ENCODE measurements at regions not wholly inside any gene's neighbourhood (a gene's known extent, or its start where the extent isn't known, plus 50 kb on each side); places are given as distances from the start of the nearest gene placed in this dataset.

DNA sequence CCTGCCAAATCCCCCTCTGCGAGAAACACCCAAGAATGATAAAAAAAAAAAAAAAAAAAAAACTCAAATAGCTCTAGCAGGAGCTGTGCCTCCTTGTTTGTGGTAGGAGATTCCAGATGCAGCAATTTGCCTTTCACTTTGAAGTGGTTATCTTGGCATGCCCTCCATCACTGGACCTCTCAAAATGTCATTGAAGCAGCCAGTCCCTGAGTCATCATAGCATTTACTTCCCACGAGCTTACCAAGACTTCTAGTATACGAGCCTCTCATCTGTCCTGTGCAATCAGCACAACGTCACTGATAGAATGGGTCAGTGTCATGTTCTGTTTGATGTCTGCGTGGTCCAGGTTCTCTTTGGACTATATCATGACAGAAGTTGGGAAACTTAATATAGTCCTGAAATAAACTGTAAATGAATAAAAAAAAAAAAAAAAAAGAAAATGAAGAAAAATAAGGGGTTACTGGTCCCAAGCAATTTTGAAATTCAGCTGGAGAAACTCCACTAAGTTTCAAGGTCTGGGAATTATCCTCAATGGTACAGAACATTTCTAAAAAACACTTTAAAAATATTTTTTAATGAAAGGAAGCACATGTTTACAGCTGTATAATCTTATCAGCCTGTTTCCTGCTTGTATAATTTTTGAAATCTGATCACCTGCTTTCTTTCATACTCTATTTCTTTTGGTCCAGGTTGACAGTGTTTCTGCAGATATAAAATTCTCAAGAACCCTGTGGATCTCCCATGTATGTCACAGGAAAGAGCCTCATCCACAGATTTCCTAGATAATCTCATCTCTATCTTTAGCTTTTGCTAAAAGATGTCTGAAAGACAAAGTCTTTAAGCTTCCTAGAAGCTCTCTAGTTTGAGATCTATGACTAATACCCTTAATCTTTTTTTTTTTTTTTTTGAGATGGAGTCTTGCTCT, 74.1 kb upstream of the EHBP1 start:
- TF ChIP-seq, protein P1, sequence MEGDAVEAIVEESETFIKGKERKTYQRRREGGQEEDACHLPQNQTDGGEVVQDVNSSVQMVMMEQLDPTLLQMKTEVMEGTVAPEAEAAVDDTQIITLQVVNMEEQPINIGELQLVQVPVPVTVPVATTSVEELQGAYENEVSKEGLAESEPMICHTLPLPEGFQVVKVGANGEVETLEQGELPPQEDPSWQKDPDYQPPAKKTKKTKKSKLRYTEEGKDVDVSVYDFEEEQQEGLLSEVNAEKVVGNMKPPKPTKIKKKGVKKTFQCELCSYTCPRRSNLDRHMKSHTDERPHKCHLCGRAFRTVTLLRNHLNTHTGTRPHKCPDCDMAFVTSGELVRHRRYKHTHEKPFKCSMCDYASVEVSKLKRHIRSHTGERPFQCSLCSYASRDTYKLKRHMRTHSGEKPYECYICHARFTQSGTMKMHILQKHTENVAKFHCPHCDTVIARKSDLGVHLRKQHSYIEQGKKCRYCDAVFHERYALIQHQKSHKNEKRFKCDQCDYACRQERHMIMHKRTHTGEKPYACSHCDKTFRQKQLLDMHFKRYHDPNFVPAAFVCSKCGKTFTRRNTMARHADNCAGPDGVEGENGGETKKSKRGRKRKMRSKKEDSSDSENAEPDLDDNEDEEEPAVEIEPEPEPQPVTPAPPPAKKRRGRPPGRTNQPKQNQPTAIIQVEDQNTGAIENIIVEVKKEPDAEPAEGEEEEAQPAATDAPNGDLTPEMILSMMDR (conservative IDR thresholded peaks at IDR 0.05; ENCODE audit: low read depth, low read length), result no peak
- TF ChIP-seq EZH2 (IDR thresholded peaks at IDR 0.05; ENCODE audit: borderline replicate concordance, low read depth, low read length, poor library complexity, severe bottlenecking), result no peak

Measured in A673 (cell line).